GM11168 (cell line): ENCODE measurements at regions not wholly inside any gene's neighbourhood (a gene's known extent, or its start where the extent isn't known, plus 50 kb on each side); places are given as distances from the start of the nearest gene placed in this dataset.

ENCODE experiments used
- in situ Hi-C: fragments of 300-500 bp; cut with MboI; formaldehyde crosslinking; loops from one replicate; pipeline ENCODE4 v1.12.0; 2022; ENCODE audit warnings: low sequenced_read_pairs; ENCODE audit not compliant: unreplicated experiment

GRCh38 chr4:165715989-165716388 lies 157.0 kb upstream of the TLL1 start:
- in situ Hi-C loops = no loop called here

- in situ Hi-C loops = no loop called here
Observed at GRCh38 chr4:165716472-165716871, 156.6 kb upstream of the TLL1 start.

DNA sequence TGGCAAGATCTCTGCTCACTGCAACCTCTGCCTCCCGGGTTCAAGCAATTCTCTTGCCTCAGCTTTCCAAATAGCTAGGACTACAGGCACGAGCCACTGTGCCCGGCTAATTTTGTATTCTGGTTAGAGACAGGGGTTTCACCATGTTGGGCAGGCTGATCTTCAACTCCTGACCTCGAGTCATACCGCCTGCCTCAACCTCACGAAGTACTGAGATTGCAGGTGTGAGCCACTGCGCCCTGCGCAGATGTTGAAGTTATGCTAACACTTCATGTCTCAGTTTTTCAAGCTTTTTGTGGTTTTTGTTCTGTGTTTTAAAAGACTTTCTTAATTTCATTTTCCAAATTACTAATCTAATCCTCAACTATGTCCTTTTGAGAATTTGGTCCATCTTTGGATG lies 154.4 kb upstream of the TLL1 start:
- in situ Hi-C loops = no loop called here

- in situ Hi-C loops = no loop called here
Observed at GRCh38 chr4:165720411-165721082, 152.5 kb upstream of the TLL1 start.

GRCh38 chr4:165721815-165722214 lies 151.2 kb upstream of the TLL1 start:
- in situ Hi-C loops = no loop called here

DNA sequence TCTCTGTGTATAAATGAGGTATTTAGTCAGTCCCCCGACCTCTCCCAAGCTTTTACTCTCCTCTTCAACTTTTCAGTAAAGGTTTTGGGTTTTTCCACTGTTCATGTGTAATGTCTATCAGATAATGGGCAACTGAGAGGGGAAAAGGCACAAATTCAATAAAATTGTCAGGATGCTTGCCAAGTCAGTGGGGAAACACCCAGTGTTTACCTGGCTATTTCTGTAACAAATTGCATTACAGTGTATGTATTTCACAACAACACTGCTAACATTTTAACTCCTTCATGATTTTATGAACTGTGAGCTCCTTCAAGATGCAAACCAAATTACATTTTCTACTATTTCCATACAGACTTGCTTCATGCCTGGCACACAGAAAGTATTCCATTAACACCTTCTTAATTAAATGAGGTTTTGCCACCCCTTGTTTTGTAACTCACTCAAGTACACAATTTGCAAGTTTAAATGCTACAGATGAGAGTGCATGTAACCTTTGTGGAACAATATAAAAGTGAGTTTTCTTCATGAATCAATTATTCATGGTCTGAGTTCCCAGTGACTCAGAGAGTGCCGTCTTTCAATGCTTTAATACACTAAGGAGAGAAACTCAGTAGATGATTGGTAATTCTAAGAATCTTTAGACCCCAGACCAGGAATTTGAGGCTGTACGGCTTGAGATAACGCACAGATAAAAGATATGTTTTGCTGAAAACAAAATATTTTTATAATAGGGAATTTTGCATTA lies 149.8 kb upstream of the TLL1 start:
- in situ Hi-C loops = no loop called here

DNA sequence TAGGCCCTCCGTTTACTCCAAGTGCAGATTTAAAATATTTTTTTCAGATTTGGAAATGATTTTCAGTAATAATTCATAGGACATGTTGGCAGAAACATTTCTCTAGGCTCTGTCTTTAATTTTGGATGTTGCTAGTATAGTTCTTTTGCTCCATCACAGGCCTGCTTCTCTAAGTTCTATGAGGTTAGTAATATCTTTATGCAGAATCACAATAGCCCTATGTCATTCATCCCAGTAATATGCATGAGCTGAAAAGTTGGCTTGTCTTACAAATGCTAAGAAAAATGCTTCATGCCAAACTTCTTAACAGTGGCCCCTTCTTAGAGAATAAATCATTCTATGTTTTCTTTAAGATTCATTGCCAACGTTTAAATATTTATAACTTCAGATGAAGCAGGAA lies 148.3 kb upstream of the TLL1 start:
- in situ Hi-C loops = no loop called here

- in situ Hi-C loops = no loop called here
Observed at GRCh38 chr4:165725352-165725751, 147.7 kb upstream of the TLL1 start.

GRCh38 chr4:165726831-165727230 lies 146.2 kb upstream of the TLL1 start:
- in situ Hi-C loops = no loop called here

DNA sequence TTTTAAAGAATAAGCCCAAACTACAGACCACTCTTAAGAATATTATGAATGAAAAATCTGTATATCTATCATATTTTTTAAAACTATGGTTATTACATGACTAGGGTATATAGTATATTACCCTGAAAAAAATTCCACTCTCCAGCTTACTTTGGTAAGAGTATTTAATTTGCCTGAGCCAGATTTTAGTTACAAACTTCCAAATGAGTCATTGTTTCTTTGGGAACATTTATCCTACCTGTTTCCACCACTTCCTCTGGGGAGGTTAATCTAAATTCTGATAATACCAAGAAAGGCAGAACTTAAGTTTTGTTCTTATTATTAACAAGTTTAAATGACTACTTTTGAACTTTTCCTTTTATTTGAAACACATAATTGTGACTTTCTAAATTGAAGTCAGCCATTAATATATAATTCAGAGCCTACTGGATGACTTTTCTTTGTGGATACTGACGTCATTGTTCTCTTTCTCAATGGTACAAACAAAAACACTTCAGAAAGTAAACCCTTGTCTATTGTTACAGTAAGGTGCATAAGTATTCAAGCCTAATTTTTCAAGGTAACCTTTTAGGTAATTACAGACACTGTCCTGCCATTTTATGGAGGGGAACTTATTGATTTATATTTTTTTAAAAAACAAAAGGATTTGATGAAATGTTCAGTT lies 135.6 kb upstream of the TLL1 start:
- in situ Hi-C loops = no loop called here

- in situ Hi-C loops = no loop called here
Observed at GRCh38 chr4:165738571-165738970, 134.5 kb upstream of the TLL1 start.

- in situ Hi-C loops = no loop called here
Observed at GRCh38 chr4:165740911-165741310, 132.1 kb upstream of the TLL1 start.

DNA sequence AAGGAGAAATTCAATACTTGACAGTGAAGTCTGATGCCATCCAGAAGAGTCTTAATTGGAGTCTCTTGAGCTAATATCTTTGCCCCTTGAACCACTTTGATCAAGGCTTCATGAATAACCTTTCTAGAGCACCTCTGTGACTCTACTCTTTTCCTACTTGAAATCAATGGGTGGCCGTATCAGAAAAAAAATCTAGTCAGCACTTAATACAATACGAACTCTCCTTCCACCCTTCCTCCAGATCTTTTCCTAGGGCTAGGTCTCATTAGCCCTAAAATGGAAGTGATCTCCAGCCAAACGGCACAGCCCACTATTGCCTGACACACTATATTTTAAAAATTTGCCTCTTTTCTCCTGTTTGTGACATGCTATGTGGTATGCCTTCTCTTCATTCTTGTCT lies 129.6 kb upstream of the TLL1 start:
- in situ Hi-C loops = no loop called here

- in situ Hi-C loops = no loop called here
Observed at GRCh38 chr4:165744370-165744769, 128.7 kb upstream of the TLL1 start.

DNA sequence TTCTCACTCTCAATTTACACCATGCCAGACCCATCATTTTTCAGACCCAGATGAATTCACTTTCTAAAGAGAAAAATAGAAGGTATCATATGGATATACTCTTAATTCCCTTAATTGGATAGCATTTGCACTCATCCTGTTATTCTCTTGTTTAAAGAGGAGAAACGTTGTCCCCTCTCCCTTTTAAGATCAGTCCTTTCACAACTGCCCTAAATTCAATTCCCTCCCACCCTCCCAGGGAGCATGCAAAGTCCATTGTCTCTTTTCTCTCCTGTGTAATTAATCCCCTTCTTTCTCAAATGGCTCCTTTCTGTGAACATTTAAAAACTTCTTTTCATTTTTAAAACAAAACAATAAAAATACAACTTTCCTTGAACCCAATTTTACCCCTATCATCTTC lies 124.7 kb upstream of the TLL1 start:
- in situ Hi-C loops = no loop called here

- in situ Hi-C loops = no loop called here
Observed at GRCh38 chr4:165751882-165752281, 121.2 kb upstream of the TLL1 start.

DNA sequence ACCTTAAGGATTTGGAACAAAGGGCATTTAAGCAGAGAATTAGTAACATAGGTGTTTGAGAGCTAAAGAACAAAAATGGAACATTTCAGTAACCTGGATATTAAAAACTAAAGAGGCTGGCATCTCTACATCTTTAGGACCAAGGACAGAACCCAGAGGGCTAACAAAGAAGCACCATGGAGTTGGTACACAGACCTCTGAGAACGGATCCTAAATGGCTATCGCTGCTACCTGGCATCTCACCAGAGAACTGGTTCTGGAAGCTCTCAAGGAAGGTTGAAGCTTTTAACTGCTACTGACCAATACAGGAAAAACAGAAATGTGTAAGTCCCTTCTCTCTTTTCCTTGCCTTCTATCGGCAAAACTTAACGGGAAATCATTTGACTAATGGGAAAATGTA lies 118.4 kb upstream of the TLL1 start:
- in situ Hi-C loops = no loop called here

DNA sequence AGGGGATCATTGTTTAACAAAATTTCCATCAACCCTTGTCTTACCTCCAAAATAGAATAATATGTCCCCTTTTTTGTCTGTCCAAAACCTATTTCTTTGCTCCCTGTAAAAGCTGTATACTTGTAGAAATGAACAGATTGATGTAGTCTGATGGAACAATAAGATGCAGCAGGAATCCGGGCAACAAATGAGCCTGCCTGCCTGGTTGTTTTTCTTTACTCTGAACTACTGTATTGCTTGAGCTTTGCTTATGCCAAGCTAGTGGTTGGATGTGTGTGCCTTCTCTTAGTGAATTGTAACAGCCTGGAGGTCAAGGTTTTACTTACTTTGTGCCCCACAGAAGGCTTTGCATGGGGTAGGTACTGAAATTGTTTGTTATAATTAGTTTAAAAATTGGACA lies 116.2 kb upstream of the TLL1 start:
- in situ Hi-C loops = no loop called here

GRCh38 chr4:165757451-165757850 lies 115.6 kb upstream of the TLL1 start:
- in situ Hi-C loops = no loop called here

GRCh38 chr4:165758086-165758485 lies 115.0 kb upstream of the TLL1 start:
- in situ Hi-C loops = no loop called here

GRCh38 chr4:165760182-165760581 lies 112.9 kb upstream of the TLL1 start:
- in situ Hi-C loops = no loop called here

DNA sequence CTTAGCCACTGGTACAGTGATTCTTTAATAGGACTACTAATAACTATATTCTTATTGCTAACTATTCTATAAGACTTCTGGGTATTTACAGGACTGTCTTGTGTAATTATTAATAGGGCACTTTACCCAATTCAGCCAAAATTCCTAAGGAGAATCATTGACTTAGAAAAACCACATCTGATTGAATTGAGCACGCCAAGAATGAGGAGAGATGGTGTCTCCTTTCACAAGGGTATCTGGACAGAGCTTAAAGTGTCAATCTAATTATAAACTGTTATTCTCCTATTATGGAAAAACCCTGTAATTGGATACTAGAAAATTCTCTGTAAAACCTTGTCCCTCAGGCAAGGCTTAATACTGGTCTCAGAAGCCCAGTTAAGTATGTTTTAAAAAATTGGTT lies 111.1 kb upstream of the TLL1 start:
- in situ Hi-C loops = no loop called here
